ENCODE measurements at regions not wholly inside any gene's neighbourhood (a gene's known extent, or its start where the extent isn't known, plus 50 kb on each side); places are given as distances from the start of the nearest gene placed in this dataset.

DNA sequence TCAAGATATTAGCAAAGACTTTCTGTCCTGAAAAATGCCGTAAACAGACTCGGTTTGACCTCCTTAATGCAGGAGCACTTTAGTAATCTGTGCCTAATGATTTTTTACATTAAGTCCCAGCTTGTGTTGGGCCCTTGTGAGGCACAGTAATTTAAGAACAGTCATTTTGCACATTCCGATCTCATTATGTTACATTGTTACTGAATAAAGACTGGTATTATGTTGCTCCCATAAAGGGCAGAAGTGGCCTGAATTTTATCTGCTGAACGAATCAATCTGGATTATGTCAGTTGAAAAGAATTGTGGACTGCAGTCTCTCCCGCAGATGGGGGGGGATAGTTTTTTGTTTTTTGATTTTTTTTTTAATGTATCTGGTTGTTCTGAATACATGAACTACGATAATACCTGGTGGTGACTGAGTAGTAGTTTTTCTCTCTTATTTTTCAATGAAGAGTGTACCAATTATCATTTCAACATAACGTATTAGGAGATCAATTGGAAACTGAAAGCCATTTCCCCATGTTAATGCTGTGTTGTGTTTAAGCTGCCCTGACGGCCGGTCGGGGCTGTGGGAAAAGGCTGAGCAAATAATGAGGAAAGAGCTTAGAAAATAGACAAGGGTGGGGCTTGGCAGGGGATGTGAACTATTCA, 290.2 kb downstream of the ZNF536 start:
- H3K36me3 ChIP-seq (replicated peaks in 1 of 2; ENCODE audit: insufficient read depth in 1 of 2, low read depth in 2 of 2), result no peaks in the 10 kb centered on the region
- intact Hi-C loops (cut with DNase I), result no loop called here
- WGBS, 2 donors, result 26 to 27% methylated on average over 10 of the region's 10 CpGs
- H3K4me3 ChIP-seq, result no peak overlapping the region
- H3K27ac ChIP-seq, result peak overlapping the region; percentile 12 to 95 (median 88)
- peak in 2 of 3 donors; percentile 31 to 35 for TF ChIP-seq POLR2A (IDR thresholded peaks at IDR 0.05)
- TF ChIP-seq, protein P1, sequence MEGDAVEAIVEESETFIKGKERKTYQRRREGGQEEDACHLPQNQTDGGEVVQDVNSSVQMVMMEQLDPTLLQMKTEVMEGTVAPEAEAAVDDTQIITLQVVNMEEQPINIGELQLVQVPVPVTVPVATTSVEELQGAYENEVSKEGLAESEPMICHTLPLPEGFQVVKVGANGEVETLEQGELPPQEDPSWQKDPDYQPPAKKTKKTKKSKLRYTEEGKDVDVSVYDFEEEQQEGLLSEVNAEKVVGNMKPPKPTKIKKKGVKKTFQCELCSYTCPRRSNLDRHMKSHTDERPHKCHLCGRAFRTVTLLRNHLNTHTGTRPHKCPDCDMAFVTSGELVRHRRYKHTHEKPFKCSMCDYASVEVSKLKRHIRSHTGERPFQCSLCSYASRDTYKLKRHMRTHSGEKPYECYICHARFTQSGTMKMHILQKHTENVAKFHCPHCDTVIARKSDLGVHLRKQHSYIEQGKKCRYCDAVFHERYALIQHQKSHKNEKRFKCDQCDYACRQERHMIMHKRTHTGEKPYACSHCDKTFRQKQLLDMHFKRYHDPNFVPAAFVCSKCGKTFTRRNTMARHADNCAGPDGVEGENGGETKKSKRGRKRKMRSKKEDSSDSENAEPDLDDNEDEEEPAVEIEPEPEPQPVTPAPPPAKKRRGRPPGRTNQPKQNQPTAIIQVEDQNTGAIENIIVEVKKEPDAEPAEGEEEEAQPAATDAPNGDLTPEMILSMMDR (IDR thresholded peaks at IDR 0.05), result no peak
- peak; percentile 68 to 82 (median 70) for DNase-seq
- peaks cover 63% of the 10 kb centered on the region for H3K4me1 ChIP-seq
- no peaks in the 10 kb centered on the region for H3K9me3 ChIP-seq
- H3K27me3 ChIP-seq, result no peaks in the 10 kb centered on the region
- ATAC-seq, result peak; percentile 37

DNA sequence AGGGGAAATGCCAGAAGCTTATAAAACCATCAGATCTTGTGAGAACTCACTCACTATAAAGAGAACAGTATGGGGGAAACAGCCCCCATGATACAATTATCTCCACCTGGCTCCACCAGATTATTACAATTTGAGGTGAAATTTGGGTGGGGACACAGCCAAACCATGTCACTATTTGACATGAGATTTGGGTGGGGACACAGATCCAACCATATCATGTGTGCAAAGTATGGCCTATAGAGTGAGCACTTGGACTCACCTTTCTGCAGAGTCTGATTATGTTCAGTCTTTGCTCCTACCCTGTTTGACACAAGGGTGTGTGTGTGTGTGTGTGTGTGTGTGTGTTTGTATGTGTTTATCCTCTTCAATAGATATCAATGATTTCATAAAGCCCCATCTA, 287.5 kb downstream of the ZNF536 start:
- no peak for DNase-seq
- H3K27ac ChIP-seq, result no peak overlapping the region
- peaks cover 52% of the 10 kb centered on the region for H3K4me1 ChIP-seq
- TF ChIP-seq, protein P1 (IDR thresholded peaks at IDR 0.05), result no peak
- TF ChIP-seq POLR2A (IDR thresholded peaks at IDR 0.05), result no peak
- no peaks in the 10 kb centered on the region for H3K27me3 ChIP-seq
- no peaks in the 10 kb centered on the region for H3K9me3 ChIP-seq
- intact Hi-C loops (cut with DNase I), result no loop called here
- H3K4me3 ChIP-seq, result no peak overlapping the region
- H3K36me3 ChIP-seq (replicated peaks in 1 of 2; ENCODE audit: insufficient read depth in 1 of 2, low read depth in 2 of 2), result no peaks in the 10 kb centered on the region
- no peak for ATAC-seq

DNA sequence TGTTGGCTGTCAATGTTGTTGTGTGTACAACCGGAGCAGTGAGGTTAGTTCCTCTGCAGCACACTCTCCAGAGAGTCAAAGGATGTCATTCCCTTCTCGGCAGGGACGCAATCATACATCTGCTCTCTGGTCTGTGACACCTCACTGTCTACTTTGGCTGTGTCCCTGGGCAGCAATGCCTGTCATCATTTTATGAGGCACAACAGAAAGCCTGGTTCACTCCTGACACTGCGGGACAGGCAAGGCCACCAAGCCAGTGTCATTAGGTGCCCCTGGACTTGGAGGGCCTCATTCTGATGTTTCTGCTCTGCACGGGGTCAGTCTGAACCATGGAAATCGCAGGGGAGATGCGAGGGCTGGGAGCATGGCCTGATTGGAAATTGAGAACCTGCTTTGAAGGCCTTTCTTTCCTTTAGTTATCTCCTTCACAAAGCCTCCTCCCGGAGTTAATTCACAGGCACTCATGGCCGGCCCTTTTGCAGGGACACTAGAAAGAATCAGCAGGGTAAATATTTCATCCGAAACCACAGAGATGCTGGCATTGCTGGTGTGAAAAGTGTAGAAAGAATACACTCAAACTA, 284.4 kb downstream of the ZNF536 start:
- H3K36me3 ChIP-seq (replicated peaks in 1 of 2; ENCODE audit: insufficient read depth in 1 of 2, low read depth in 2 of 2), result no peaks in the 10 kb centered on the region
- DNase-seq (no peak), ATAC-seq (no peak)
- TF ChIP-seq, protein P1 (IDR thresholded peaks at IDR 0.05), result no peak
- no peak for TF ChIP-seq POLR2A (IDR thresholded peaks at IDR 0.05)
- intact Hi-C loops (cut with DNase I), result no loop called here
- H3K27me3 ChIP-seq, result no peaks in the 10 kb centered on the region
- H3K27ac ChIP-seq, result no peak overlapping the region
- 83 to 87% methylated on average over 10 of the region's 10 CpGs for WGBS, 2 donors
- peaks cover 56% of the 10 kb centered on the region for H3K4me1 ChIP-seq
- H3K4me3 ChIP-seq, result no peak overlapping the region
- no peaks in the 10 kb centered on the region for H3K9me3 ChIP-seq

DNA sequence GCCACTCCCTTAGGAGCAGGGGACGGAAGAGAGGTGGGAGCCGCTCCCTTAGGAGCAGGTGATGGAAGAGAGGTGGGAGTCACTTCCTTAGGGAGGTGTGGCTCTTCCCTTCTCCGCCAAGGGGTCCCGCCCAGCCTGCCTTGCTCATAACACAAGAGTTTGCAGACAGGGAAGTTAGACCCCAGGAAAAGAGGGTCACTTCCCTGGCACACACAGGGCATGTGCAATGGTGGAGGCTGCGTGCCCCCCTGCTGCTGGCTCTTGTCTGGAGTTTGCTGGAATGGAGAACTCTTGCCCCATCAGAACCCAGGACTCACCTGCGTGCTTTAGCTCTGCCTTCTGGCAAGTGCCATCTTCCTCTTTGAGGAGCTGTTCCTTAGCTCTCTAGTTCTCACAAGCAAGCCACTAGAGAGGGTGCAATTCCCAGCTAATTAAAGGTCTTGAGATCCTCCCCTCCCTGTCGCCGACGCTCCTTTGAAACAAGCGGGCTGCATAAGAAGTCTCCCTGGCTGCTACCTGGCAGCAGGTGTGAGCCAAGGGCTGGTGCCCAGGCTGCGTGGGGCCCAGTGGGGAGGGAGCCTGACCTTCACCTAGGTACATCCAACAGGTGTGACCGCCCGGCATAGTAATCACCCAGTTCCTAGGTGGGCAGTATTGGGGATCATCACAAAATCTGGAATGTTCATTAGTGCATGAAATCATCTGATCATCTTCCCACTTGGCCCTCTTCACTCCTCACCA, 281.6 kb downstream of the ZNF536 start:
- H3K27me3 ChIP-seq, result no peaks in the 10 kb centered on the region
- no peaks in the 10 kb centered on the region for H3K36me3 ChIP-seq (replicated peaks in 1 of 2; ENCODE audit: insufficient read depth in 1 of 2, low read depth in 2 of 2)
- DNase-seq, result peak; percentile 43 to 55 (median 50)
- TF ChIP-seq, protein P1 (IDR thresholded peaks at IDR 0.05), result no peak
- TF ChIP-seq POLR2A (IDR thresholded peaks at IDR 0.05), result no peak
- H3K4me3 ChIP-seq, result no peak overlapping the region
- intact Hi-C loops (cut with DNase I), result no loop called here
- no peaks in the 10 kb centered on the region for H3K9me3 ChIP-seq
- peak; percentile 39 for ATAC-seq
- peak overlapping the region; percentile 57 to 75 (median 70) for H3K27ac ChIP-seq
- peaks cover 64% of the 10 kb centered on the region for H3K4me1 ChIP-seq
- WGBS, 2 donors, result 56 to 72% methylated on average over 11 to 13 of the region's 13 CpGs

Measured in body of pancreas (tissue), 4 donors.